ENCODE measurements at regions not wholly inside any gene's neighbourhood (a gene's known extent, or its start where the extent isn't known, plus 50 kb on each side); places are given as distances from the start of the nearest gene placed in this dataset.
"Not testable (repeated sequence)": the region's sequence is repeated elsewhere in the genome, so short reads cannot be mapped to it uniquely, and the experiment has no call there.

- 34% methylated on average over 5 of the region's 5 CpGs for WGBS
- ATAC-seq = no peak
- no peaks in the 10 kb centered on the region for H3K9me3 ChIP-seq (ENCODE audit: control insufficient read depth, low read length)
- intact Hi-C loops (cut with DNase I) = no loop called here
- H3K27me3 ChIP-seq (ENCODE audit: control insufficient read depth, insufficient read depth) = no peaks in the 10 kb centered on the region
- H3K4me3 ChIP-seq (ENCODE audit: low read length) = no peak overlapping the region
- no peaks in the 10 kb centered on the region for H3K4me1 ChIP-seq (ENCODE audit: control insufficient read depth, insufficient read depth, low read length)
- H3K27ac ChIP-seq (ENCODE audit: low read length) = no peak overlapping the region
- DNase-seq = no peak
Measured at GRCh38 chr1:194361374-194362131, 1175.1 kb upstream of the B3GALT2 start.

- 95% methylated on average over 26 of the region's 26 CpGs for WGBS
- Histone ChIP-seq H3K27me3 (ENCODE audit: control insufficient read depth, insufficient read depth) (no peaks in the 10 kb centered on the region), H3K27ac (ENCODE audit: low read length) (no peak overlapping the region), H3K4me1 (ENCODE audit: control insufficient read depth, insufficient read depth, low read length) (no peaks in the 10 kb centered on the region), H3K4me3 (ENCODE audit: low read length) (no peak overlapping the region), H3K9me3 (ENCODE audit: control insufficient read depth, low read length) (no peaks in the 10 kb centered on the region)
- intact Hi-C loops (cut with DNase I) = no loop called here
- ATAC-seq = no peak
- peak in 2 of 3 donors; percentile 16 to 49 for DNase-seq
Measured at GRCh38 chr1:194358208-194358581, 1171.8 kb upstream of the B3GALT2 start.

- intact Hi-C loops (cut with DNase I); H3K9me3 ChIP-seq (ENCODE audit: control insufficient read depth, low read length); H3K4me3 ChIP-seq (ENCODE audit: low read length); ATAC-seq; H3K27ac ChIP-seq (ENCODE audit: low read length); H3K4me1 ChIP-seq (ENCODE audit: control insufficient read depth, insufficient read depth, low read length); H3K27me3 ChIP-seq (ENCODE audit: control insufficient read depth, insufficient read depth): not testable (repeated sequence)
- DNase-seq = peak in 1 of 3 donors; percentile 25
- WGBS = 88% methylated on average over 25 of the region's 25 CpGs
Measured at GRCh38 chr1:194357573-194358207, 1171.3 kb upstream of the B3GALT2 start.

- ATAC-seq = no peak
- no peaks in the 10 kb centered on the region for H3K9me3 ChIP-seq (ENCODE audit: control insufficient read depth, low read length)
Measured at GRCh38 chr1:194355488-194356106, 1169.2 kb upstream of the B3GALT2 start.

GRCh38 chr1:194353121-194353520 is 1166.7 kb upstream of the B3GALT2 start:
- ATAC-seq (no peak), DNase-seq (no peak)
- H3K27me3 ChIP-seq (ENCODE audit: control insufficient read depth, insufficient read depth) = no peaks in the 10 kb centered on the region
- 77% methylated on average over 3 of the region's 3 CpGs for WGBS
- intact Hi-C loops (cut with DNase I) = no loop called here
- no peak overlapping the region for H3K27ac ChIP-seq (ENCODE audit: low read length)
- H3K9me3 ChIP-seq (ENCODE audit: control insufficient read depth, low read length) = no peaks in the 10 kb centered on the region
- H3K4me1 ChIP-seq (ENCODE audit: control insufficient read depth, insufficient read depth, low read length) = no peaks in the 10 kb centered on the region
- H3K4me3 ChIP-seq (ENCODE audit: low read length) = no peak overlapping the region

More at GRCh38 chr1:194355488-194356106, 1169.2 kb upstream of the B3GALT2 start:
- intact Hi-C loops (cut with DNase I) = no loop called here
- Histone ChIP-seq H3K4me3 (ENCODE audit: low read length) (no peak overlapping the region), H3K27me3 (ENCODE audit: control insufficient read depth, insufficient read depth) (no peaks in the 10 kb centered on the region), H3K27ac (ENCODE audit: low read length) (no peak overlapping the region), H3K4me1 (ENCODE audit: control insufficient read depth, insufficient read depth, low read length) (no peaks in the 10 kb centered on the region)
- DNase-seq = no peak
- 82% methylated on average over 12 of the region's 12 CpGs for WGBS

- no peaks in the 10 kb centered on the region for H3K9me3 ChIP-seq (ENCODE audit: control insufficient read depth, low read length)
- DNase-seq (no peak), ATAC-seq (no peak)
- H3K27me3 ChIP-seq (ENCODE audit: control insufficient read depth, insufficient read depth) = no peaks in the 10 kb centered on the region
- no peaks in the 10 kb centered on the region for H3K4me1 ChIP-seq (ENCODE audit: control insufficient read depth, insufficient read depth, low read length)
- 61% methylated on average over 2 of the region's 2 CpGs for WGBS
- no peak overlapping the region for H3K27ac ChIP-seq (ENCODE audit: low read length)
- no peak overlapping the region for H3K4me3 ChIP-seq (ENCODE audit: low read length)
- intact Hi-C loops (cut with DNase I) = no loop called here
Measured at GRCh38 chr1:194347200-194347599, 1160.8 kb upstream of the B3GALT2 start.

- no peak for ATAC-seq
- 73% methylated on average over 18 of the region's 18 CpGs for WGBS
- H3K4me3 ChIP-seq (ENCODE audit: low read length) = no peak overlapping the region
Measured at GRCh38 chr1:194342484-194343262, 1156.3 kb upstream of the B3GALT2 start.

GRCh38 chr1:194341587-194341986 is 1155.2 kb upstream of the B3GALT2 start:
- no peak overlapping the region for H3K27ac ChIP-seq (ENCODE audit: low read length)
- no peak overlapping the region for H3K4me3 ChIP-seq (ENCODE audit: low read length)
- intact Hi-C loops (cut with DNase I) = no loop called here
- WGBS = 95% methylated on average over 1 of the region's 1 CpG
- no peaks in the 10 kb centered on the region for H3K27me3 ChIP-seq (ENCODE audit: control insufficient read depth, insufficient read depth)
- no peak for ATAC-seq
- no peaks in the 10 kb centered on the region for H3K4me1 ChIP-seq (ENCODE audit: control insufficient read depth, insufficient read depth, low read length)
- H3K9me3 ChIP-seq (ENCODE audit: control insufficient read depth, low read length) = no peaks in the 10 kb centered on the region
- DNase-seq = no peak

More at GRCh38 chr1:194342484-194343262, 1156.3 kb upstream of the B3GALT2 start:
- Histone ChIP-seq H3K27me3 (ENCODE audit: control insufficient read depth, insufficient read depth) (no peaks in the 10 kb centered on the region), H3K27ac (ENCODE audit: low read length) (no peak overlapping the region), H3K9me3 (ENCODE audit: control insufficient read depth, low read length) (no peaks in the 10 kb centered on the region), H3K4me1 (ENCODE audit: control insufficient read depth, insufficient read depth, low read length) (no peaks in the 10 kb centered on the region)
- no peak for DNase-seq
- intact Hi-C loops (cut with DNase I) = no loop called here

GRCh38 chr1:194339471-194339870 is 1153.1 kb upstream of the B3GALT2 start:
- Histone ChIP-seq H3K27ac (ENCODE audit: low read length) (no peak overlapping the region), H3K27me3 (ENCODE audit: control insufficient read depth, insufficient read depth) (no peaks in the 10 kb centered on the region), H3K9me3 (ENCODE audit: control insufficient read depth, low read length) (no peaks in the 10 kb centered on the region), H3K4me3 (ENCODE audit: low read length) (no peak overlapping the region), H3K4me1 (ENCODE audit: control insufficient read depth, insufficient read depth, low read length) (no peaks in the 10 kb centered on the region)
- no peak for ATAC-seq
- no peak for DNase-seq
- 79% methylated on average over 2 of the region's 2 CpGs for WGBS
- intact Hi-C loops (cut with DNase I) = no loop called here

- intact Hi-C loops (cut with DNase I) = no loop called here
- no peak for ATAC-seq
- 51% methylated on average over 1 of the region's 1 CpG for WGBS
- Histone ChIP-seq H3K4me1 (ENCODE audit: control insufficient read depth, insufficient read depth, low read length) (no peaks in the 10 kb centered on the region), H3K4me3 (ENCODE audit: low read length) (no peak overlapping the region), H3K9me3 (ENCODE audit: control insufficient read depth, low read length) (no peaks in the 10 kb centered on the region), H3K27me3 (ENCODE audit: control insufficient read depth, insufficient read depth) (no peaks in the 10 kb centered on the region), H3K27ac (ENCODE audit: low read length) (no peak overlapping the region)
- DNase-seq = no peak
Measured at GRCh38 chr1:194338241-194338948, 1152.0 kb upstream of the B3GALT2 start.
